Dedifferentiated amniotic fluid mesenchymal stem cell (primary cell): ENCODE measurements at regions not wholly inside any gene's neighbourhood (a gene's known extent, or its start where the extent isn't known, plus 50 kb on each side); places are given as distances from the start of the nearest gene placed in this dataset.
"Not testable (repeated sequence)": the region's sequence is repeated elsewhere in the genome, so short reads cannot be mapped to it uniquely, and the experiment has no call there.

Source experiments
- DNase-seq: peaks from one replicate; pipeline ENCODE4 v3.0.0-alpha.2; 2016; ENCODE audit errors: extremely low spot score

- no peak for DNase-seq
Measured at GRCh38 chr17:45649796-45650195, 134.3 kb upstream of the CRHR1 start.

GRCh38 chr17:45650561-45650960 is 133.6 kb upstream of the CRHR1 start:
- DNase-seq, result no peak

GRCh38 chr17:45651145-45651709 is 132.9 kb upstream of the CRHR1 start:
- DNase-seq, result no peak

- no peak for DNase-seq
Measured at GRCh38 chr17:45653616-45654015, 130.5 kb upstream of the CRHR1 start.

- DNase-seq, result no peak
Measured at GRCh38 chr17:45656527-45657181, 127.5 kb upstream of the CRHR1 start.

GRCh38 chr17:45660474-45660873 is 123.6 kb upstream of the CRHR1 start:
- DNase-seq, result no peak

GRCh38 chr17:45662432-45662831 is 121.7 kb upstream of the CRHR1 start:
- DNase-seq, result no peak

- DNase-seq, result no peak
Measured at GRCh38 chr17:45663772-45664171, 120.3 kb upstream of the CRHR1 start.

GRCh38 chr17:45664921-45665320 is 119.2 kb upstream of the CRHR1 start:
- DNase-seq, result no peak

- no peak for DNase-seq
Measured at GRCh38 chr17:45666046-45666600, 118.0 kb upstream of the CRHR1 start.

- no peak for DNase-seq
Measured at GRCh38 chr17:45666641-45667040, 117.5 kb upstream of the CRHR1 start.

- no peak for DNase-seq
Measured at GRCh38 chr17:45667591-45668171, 116.4 kb upstream of the CRHR1 start.

- no peak for DNase-seq
Measured at GRCh38 chr17:45668316-45668715, 115.8 kb upstream of the CRHR1 start.

GRCh38 chr17:45672301-45672700 is 111.8 kb upstream of the CRHR1 start:
- no peak for DNase-seq

- DNase-seq, result no peak
Measured at GRCh38 chr17:45672792-45673191, 111.3 kb upstream of the CRHR1 start.

GRCh38 chr17:45673759-45674158 is 110.4 kb upstream of the CRHR1 start:
- DNase-seq, result not testable (repeated sequence)

GRCh38 chr17:45675012-45675411 is 109.1 kb upstream of the CRHR1 start:
- DNase-seq, result no peak

GRCh38 chr17:45675892-45676291 is 108.2 kb upstream of the CRHR1 start:
- DNase-seq, result no peak

GRCh38 chr17:45676695-45677094 is 107.4 kb upstream of the CRHR1 start:
- no peak for DNase-seq

GRCh38 chr17:45677770-45678169 is 106.3 kb upstream of the CRHR1 start:
- DNase-seq, result no peak

GRCh38 chr17:45679426-45679825 is 104.7 kb upstream of the CRHR1 start:
- no peak for DNase-seq

- no peak for DNase-seq
Measured at GRCh38 chr17:45680360-45680759, 103.8 kb upstream of the CRHR1 start.

- DNase-seq, result no peak
Measured at GRCh38 chr17:45681706-45682105, 102.4 kb upstream of the CRHR1 start.
